ENCODE measurements at regions not wholly inside any gene's neighbourhood (a gene's known extent, or its start where the extent isn't known, plus 50 kb on each side); places are given as distances from the start of the nearest gene placed in this dataset.
"Not testable (repeated sequence)": the region's sequence is repeated elsewhere in the genome, so short reads cannot be mapped to it uniquely, and the experiment has no call there.

DNA sequence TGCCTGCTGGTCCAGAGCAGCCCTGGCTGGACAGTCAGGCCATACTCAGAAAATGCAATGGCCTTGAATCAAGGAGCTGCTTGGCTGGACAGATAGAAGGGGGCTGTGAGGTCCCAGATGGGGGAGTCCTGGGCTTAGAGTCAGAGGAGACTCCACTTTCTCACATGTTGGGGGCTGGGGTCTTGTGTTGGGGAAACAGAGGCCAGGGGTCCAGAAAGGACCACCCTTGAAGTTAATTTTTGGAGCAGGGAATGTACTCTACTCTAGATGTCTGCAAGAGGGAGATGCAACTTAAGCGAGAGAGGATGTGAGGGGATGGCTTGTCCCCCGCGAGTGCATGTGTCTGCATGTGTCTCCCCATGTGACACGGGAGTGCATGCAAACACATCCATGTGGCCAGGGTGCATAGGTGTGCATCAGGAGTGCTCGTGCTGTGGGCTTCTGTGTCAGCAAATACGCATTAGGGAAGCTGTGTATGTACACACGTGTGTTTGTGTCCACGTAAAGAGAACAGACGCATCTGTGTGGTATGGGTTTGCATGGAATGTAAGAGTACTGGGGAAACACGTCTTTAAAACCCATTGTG lies 303.2 kb downstream of the MYCN start:
- no peak for DNase-seq (ENCODE audit: low read depth in 2 of 2)

DNA sequence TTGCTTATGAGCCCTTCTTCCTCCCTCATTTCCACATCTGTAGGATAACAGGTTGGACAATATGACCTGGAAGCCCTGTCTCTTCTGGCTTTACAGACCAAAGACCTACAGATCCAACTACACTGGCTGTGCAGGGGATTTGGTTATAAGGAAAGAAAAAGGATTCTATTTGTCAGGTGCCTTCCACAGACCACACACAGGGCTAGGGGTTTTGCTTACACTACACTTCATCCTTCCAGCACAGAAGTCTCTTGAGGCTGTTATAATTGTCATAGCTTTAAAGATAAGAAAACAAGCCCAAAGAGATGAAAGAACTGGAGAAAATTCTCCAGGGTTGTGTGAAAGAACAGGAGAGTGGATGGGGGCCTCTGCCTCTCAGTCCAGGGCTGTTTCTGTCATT lies 302.6 kb downstream of the MYCN start:
- DNase-seq (ENCODE audit: low read depth in 2 of 2), result no peak

DNA sequence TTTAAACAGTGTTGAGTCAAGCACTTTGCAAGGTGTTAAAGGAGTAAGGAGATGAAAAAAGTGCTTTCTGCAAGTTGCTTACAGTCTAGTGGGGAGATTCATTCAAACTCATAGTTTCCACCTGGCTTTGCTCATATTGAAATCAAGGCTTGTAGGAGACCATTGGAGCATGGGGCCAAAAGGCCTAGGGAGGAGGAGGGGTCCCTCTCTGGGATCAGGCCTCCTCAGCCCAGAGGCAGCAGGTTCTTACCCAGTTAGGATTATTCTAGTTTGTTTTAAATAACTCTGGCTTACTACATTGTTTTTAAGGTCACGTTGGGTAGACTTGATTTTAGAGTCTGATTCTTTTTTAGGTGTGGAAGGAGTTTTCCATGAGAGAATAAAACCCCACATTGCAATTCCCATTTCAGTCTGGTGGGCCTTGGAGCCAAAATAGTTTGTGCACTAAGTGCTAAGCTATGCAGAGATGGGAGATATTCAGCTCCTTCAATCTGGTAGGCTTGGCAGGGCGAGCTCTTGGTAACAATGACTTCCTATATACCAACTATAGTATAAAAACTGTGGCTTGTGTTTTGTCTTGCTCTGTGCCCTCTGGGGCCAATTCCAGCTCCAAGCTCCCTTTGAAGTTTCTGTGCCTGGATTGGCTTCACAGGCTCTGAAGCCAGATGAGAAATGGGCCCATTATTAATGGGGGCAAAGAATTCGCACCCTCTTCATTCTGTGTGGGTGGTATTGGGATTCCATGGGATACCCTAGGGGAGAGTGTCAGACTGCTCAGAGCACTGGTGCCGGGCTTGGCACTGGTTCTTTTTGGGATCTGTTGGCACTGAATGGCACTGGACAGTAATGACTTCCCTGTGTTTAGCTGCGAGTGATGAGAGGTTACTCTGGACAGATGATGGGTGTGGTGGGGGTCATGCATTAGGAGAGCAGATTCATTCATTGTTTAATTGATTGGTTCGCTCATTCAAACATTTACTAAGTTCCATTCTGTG lies 301.1 kb downstream of the MYCN start:
- no peak for DNase-seq (ENCODE audit: low read depth in 2 of 2)

GRCh38 chr2:16240402-16240801 lies 300.1 kb downstream of the MYCN start:
- no peak for DNase-seq (ENCODE audit: low read depth in 2 of 2)

GRCh38 chr2:16239296-16239850 lies 299.0 kb downstream of the MYCN start:
- DNase-seq (ENCODE audit: low read depth in 2 of 2), result no peak

GRCh38 chr2:16238786-16239185 lies 298.4 kb downstream of the MYCN start:
- no peak for DNase-seq (ENCODE audit: low read depth in 2 of 2)

- DNase-seq (ENCODE audit: low read depth in 2 of 2), result no peak
These were observed 297.8 kb downstream of the MYCN start for GRCh38 chr2:16238001-16238761.

DNA sequence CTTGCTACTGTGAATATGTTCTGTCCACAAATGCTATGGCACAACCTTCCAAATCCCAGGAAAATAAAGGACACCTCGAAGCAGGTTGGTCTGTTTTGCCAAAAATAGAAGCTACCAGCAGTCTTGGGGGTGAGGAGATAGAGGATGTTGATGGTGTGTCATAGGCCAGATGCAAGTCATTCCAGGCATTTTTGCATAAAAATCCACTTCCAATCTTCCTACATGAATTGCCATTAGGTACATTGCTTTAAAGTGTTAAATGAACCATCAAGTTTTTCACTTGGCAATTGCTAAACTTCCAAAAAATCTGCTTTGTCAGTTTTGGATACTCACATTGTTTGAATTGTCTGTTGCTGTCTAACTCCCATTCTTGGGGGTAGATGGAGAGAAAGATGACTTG lies 295.4 kb downstream of the MYCN start:
- DNase-seq (ENCODE audit: low read depth in 2 of 2), result no peak

DNA sequence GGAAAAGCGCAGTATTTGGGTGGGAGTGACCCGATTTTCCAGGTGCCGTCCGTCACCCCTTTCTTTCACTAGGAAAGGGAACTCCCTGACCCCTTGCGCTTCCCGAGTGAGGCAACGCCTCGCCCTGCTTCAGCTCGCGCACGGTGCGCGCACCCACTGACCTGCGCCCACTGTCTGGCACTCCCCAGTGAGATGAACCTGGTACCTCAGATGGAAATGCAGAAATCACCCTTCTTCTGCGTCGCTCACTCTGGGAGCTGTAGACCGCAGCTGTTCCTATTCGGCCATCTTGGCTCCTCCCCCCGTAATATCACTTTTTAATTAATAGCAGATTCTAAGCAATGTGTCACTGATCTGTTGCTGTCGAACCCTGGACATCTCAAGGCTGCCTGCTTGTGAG lies 294.9 kb downstream of the MYCN start:
- DNase-seq (ENCODE audit: low read depth in 2 of 2), result not testable (repeated sequence)

- DNase-seq (ENCODE audit: low read depth in 2 of 2), result no peak
These were observed 288.6 kb downstream of the MYCN start for GRCh38 chr2:16228951-16229350.

GRCh38 chr2:16228471-16228870 lies 288.1 kb downstream of the MYCN start:
- DNase-seq (ENCODE audit: low read depth in 2 of 2), result no peak

DNA sequence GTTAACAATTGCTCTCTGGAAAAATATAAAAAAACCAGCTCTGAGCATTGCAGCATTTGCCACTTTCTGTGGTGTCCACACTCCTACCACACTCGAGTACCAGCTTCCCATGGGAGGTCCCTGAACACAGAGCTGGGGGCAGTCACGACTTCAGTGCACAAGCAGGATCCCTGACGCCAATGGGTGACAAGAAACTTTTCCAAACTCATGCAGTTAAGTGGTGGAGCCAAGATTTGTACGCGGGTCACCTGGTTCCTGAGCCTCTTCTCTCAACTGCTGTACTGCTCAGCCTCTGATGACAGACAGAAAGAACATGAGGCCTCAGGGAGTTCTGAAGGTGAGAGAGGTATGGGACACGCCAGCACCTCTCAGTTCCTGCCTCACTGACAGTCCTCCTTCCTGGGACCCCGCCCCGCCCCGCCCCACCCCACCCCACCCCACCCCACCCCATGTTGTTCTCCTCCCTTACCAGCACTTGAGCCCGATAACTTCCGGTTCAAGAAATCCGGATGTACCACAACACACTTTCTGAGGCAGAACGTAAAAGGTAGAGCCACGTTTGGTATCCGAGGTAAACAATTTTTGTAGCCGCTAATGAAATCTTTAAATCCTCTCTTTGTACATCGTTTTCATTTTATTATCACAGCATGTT lies 287.6 kb downstream of the MYCN start:
- DNase-seq (ENCODE audit: low read depth in 2 of 2), result no peak

DNA sequence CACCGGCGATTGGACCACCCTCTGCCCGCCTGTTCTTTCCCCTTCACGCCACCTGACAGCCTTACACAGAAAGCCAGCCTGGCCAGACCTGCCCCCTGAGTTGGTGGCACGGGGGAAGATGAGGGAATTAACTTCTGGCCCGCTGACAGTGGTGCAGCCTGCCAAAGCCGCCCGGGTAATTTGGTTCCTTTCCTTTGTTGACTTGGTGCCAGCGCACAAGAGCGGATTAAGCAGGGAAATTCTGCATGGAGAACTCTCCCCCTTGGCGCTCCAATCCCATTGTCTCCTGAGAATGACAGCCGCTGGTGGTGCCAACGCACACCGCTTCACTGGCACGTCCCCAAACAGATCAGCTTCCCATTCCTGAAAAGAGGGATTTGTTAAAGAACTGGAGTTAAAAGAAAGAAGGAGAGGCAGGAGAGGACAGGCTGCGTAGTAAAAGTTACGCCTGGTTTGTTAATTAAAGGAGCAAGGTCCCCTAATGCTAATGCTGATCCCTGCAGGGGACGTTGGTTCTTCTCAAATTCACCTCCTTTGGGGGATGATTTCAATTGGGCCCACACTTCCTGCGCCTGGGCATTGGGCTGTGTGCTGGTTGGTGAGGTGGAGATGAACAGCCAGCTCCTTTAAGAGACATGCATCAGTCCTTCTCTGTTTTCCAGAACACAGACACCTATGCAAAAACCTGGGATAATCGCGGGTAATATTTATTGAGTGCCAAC lies 286.8 kb downstream of the MYCN start:
- no peak for DNase-seq (ENCODE audit: low read depth in 2 of 2)

DNA sequence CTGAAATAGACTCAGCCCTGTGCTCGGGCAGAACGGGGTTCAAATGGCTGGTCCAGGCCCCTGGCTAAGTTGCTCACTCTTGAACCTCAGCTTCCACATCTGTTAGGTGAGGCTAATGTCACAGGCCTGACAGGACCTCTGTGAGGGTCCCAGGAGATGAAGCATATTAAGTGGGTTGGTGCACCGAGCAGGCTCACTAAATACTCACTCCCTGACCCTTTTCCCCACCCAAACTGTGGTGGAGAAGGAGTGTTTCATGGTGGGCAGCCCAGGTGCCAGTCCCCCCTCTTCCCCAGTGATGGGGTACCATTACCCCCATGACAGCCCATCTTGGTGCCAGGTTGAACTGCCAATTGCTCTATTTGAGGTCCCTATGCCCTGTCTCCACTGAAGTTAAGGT lies 286.0 kb downstream of the MYCN start:
- no peak for DNase-seq (ENCODE audit: low read depth in 2 of 2)

GRCh38 chr2:16225545-16225944 lies 285.2 kb downstream of the MYCN start:
- DNase-seq (ENCODE audit: low read depth in 2 of 2), result no peak

DNA sequence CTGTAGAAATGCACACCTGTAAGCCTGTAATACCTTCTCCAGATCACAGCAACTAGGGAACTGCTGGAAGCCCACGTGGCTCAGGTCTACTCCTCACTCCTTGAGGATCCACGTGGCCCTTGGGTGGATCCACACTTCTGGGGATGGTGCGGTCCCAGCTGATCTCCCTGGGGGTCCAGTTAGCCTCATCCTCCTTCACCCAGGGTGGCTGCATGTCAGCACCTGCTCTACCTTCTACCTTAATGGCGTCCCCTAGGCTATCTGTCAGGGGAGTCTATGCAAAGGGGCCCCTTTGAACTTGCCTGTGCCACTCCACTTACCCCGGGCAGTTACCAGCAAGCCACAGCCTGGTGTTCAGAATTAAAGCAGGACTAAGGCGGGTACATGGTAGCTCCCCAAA lies 284.7 kb downstream of the MYCN start:
- DNase-seq (ENCODE audit: low read depth in 2 of 2), result no peak

GRCh38 chr2:16224298-16225045 lies 284.1 kb downstream of the MYCN start:
- no peak for DNase-seq (ENCODE audit: low read depth in 2 of 2)

GRCh38 chr2:16223841-16224177 lies 283.5 kb downstream of the MYCN start:
- no peak for DNase-seq (ENCODE audit: low read depth in 2 of 2)

- no peak for DNase-seq (ENCODE audit: low read depth in 2 of 2)
These were observed 283.0 kb downstream of the MYCN start for GRCh38 chr2:16223161-16223840.

GRCh38 chr2:16222326-16222725 lies 282.0 kb downstream of the MYCN start:
- DNase-seq (ENCODE audit: low read depth in 2 of 2), result no peak
